ENCODE measurements at regions not wholly inside any gene's neighbourhood (a gene's known extent, or its start where the extent isn't known, plus 50 kb on each side); places are given as distances from the start of the nearest gene placed in this dataset.

GRCh38 chr7:91420606-91421005 is 156.4 kb downstream of the FZD1 start:
- CTCF ChIA-PET, result interaction anchor here (1.1 kb wide), 1 partner anchor 15 kb away, joined by 3 read pairs; no protein-coding TSS in a partner anchor
- no peak for DNase-seq (ENCODE audit: extremely low spot score)
- no peak for TF ChIP-seq CTCF (IDR thresholded peaks at IDR 0.05; ENCODE audit: control extremely low read depth, extremely low read depth, low read depth, missing control alignments)
- POLR2A ChIA-PET, result no interaction called here

GRCh38 chr7:91421018-91421417 is 156.8 kb downstream of the FZD1 start:
- no peak for TF ChIP-seq CTCF (IDR thresholded peaks at IDR 0.05; ENCODE audit: control extremely low read depth, extremely low read depth, low read depth, missing control alignments)
- ChIA-PET CTCF (no interaction called here), POLR2A (no interaction called here)
- DNase-seq (ENCODE audit: extremely low spot score), result no peak

GRCh38 chr7:91424371-91424770 is 160.1 kb downstream of the FZD1 start:
- no peak for TF ChIP-seq CTCF (IDR thresholded peaks at IDR 0.05; ENCODE audit: control extremely low read depth, extremely low read depth, low read depth, missing control alignments)
- ChIA-PET POLR2A (no interaction called here), CTCF (interaction anchor here (0.8 to 1.6 kb wide), 3 partner anchors 11 to 334 kb away, joined by 3 read pairs; no protein-coding TSS in a partner anchor)
- no peak for DNase-seq (ENCODE audit: extremely low spot score)

GRCh38 chr7:91425149-91425548 is 160.9 kb downstream of the FZD1 start:
- no peak for TF ChIP-seq CTCF (IDR thresholded peaks at IDR 0.05; ENCODE audit: control extremely low read depth, extremely low read depth, low read depth, missing control alignments)
- ChIA-PET CTCF (interaction anchor here (0.8 to 1.6 kb wide), 3 partner anchors 10 to 335 kb away, joined by 3 read pairs; no protein-coding TSS in a partner anchor), POLR2A (no interaction called here)
- DNase-seq (ENCODE audit: extremely low spot score), result no peak

- POLR2A ChIA-PET, result no interaction called here
- no peak for DNase-seq (ENCODE audit: extremely low spot score)
- TF ChIP-seq CTCF (IDR thresholded peaks at IDR 0.05; ENCODE audit: control extremely low read depth, extremely low read depth, low read depth, missing control alignments), result no peak
- CTCF ChIA-PET, result interaction anchor here (0.8 kb wide), 1 partner anchor 18 kb away, joined by 3 read pairs; no protein-coding TSS in a partner anchor
These were observed 162.8 kb downstream of the FZD1 start for GRCh38 chr7:91427051-91427450.

- ChIA-PET POLR2A (no interaction called here), CTCF (interaction anchor here (1.0 kb wide), 1 partner anchor 14 kb away, joined by 3 read pairs; no protein-coding TSS in a partner anchor)
- no peak for TF ChIP-seq CTCF (IDR thresholded peaks at IDR 0.05; ENCODE audit: control extremely low read depth, extremely low read depth, low read depth, missing control alignments)
- no peak for DNase-seq (ENCODE audit: extremely low spot score)
These were observed 167.4 kb downstream of the FZD1 start for GRCh38 chr7:91431601-91432000.

All from GM10248 (cell line).